ENCODE measurements at regions not wholly inside any gene's neighbourhood (a gene's known extent, or its start where the extent isn't known, plus 50 kb on each side); places are given as distances from the start of the nearest gene placed in this dataset.

DNA sequence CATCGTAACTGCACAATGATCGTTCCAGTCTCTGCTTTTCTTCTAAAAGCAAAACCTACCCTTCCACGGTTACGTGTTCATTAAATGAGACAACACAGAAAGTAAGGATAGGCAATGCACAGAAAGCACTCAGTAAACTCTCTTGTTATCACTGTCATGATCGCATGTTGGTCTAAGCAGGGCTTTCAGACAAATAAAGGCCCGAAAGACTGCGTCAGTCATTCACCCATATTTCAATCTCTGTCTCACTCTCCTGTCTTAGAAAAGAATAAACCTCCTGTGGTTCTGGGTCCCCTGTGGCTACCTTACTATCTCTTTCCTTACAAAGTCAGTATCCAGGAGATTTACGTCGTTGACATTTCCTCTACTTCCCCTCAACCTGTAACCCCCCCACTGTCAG is 160.9 kb downstream of the VAPA start:
- Histone ChIP-seq H3K4me1 (no peaks in the 10 kb centered on the region), H3K27me3 (replicated peaks; ENCODE audit: control insufficient read depth, insufficient read depth, low read length) (no peaks in the 10 kb centered on the region), H3K9me3 (no peaks in the 10 kb centered on the region), H3K36me3 (ENCODE audit: control insufficient read depth, insufficient read depth, low read length) (no peaks in the 10 kb centered on the region), H3K4me3 (ENCODE audit: low read depth, low read length) (no peak overlapping the region)
- no peak overlapping the region for H3K4me3 Mint-ChIP-seq (ENCODE audit: unreplicated experiment)
- CTCF ChIA-PET: no interaction called here
- intact Hi-C loops (cut with micrococcal nuclease; ENCODE audit: unreplicated experiment): no loop called here
- no peak overlapping the region for H3K27ac Mint-ChIP-seq (ENCODE audit: unreplicated experiment)
- H3K27me3 Mint-ChIP-seq (ENCODE audit: insufficient read depth, unreplicated experiment): no peaks in the 10 kb centered on the region
- POLR2A ChIA-PET: no interaction called here
- DNase-seq: no peak
- H3K9me3 Mint-ChIP-seq (ENCODE audit: unreplicated experiment): no peaks in the 10 kb centered on the region
- H3K36me3 Mint-ChIP-seq (ENCODE audit: insufficient read depth, unreplicated experiment): no peaks in the 10 kb centered on the region
- TF ChIP-seq, protein P1, sequence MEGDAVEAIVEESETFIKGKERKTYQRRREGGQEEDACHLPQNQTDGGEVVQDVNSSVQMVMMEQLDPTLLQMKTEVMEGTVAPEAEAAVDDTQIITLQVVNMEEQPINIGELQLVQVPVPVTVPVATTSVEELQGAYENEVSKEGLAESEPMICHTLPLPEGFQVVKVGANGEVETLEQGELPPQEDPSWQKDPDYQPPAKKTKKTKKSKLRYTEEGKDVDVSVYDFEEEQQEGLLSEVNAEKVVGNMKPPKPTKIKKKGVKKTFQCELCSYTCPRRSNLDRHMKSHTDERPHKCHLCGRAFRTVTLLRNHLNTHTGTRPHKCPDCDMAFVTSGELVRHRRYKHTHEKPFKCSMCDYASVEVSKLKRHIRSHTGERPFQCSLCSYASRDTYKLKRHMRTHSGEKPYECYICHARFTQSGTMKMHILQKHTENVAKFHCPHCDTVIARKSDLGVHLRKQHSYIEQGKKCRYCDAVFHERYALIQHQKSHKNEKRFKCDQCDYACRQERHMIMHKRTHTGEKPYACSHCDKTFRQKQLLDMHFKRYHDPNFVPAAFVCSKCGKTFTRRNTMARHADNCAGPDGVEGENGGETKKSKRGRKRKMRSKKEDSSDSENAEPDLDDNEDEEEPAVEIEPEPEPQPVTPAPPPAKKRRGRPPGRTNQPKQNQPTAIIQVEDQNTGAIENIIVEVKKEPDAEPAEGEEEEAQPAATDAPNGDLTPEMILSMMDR (IDR thresholded peaks at IDR 0.05; ENCODE audit: insufficient read depth in 1 of 2, low read depth in 1 of 2, low read length in 1 of 2, severe bottlenecking in 1 of 2, unreplicated experiment in 1 of 2): no peak
- BruUV-seq (replicated peaks): no TSS peak
- H3K4me1 Mint-ChIP-seq (ENCODE audit: low read depth, unreplicated experiment): peaks cover 7% of the 10 kb centered on the region

DNA sequence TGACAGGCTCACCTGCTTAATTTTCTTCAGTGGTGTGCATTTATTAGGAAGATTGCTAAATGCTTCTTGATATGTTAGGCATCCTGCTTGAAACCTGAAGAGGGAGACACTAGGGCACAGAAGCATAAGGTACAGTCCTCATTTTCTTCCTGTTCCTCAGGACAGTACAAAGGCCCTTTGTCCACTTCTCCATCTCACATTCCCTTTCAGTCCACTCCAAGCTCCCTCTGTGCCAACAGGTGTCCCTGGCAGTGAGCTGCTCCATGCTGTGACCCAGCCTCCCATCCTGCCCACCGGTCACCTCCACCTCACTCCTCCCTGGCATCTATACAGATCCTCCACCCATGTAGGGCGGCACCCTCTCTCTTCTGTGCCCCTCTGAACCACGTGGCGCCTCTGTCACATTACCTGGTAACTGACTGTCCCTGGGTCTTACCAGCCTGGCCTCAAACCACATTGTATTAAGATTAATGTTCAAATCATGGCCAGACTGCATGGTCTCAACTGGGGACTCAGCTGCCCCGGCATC is 162.8 kb downstream of the VAPA start:
- intact Hi-C loops (cut with micrococcal nuclease; ENCODE audit: unreplicated experiment): no loop called here
- Histone ChIP-seq H3K4me3 (ENCODE audit: low read depth, low read length) (no peak overlapping the region), H3K27me3 (replicated peaks; ENCODE audit: control insufficient read depth, insufficient read depth, low read length) (no peaks in the 10 kb centered on the region), H3K9me3 (0 out of 2 replicates have a peak, but pooled peaks cover 4% of the 10 kb centered on the region), H3K4me1 (no peaks in the 10 kb centered on the region), H3K36me3 (ENCODE audit: control insufficient read depth, insufficient read depth, low read length) (no peaks in the 10 kb centered on the region)
- DNase-seq: no peak
- BruUV-seq (replicated peaks): no TSS peak
- H3K4me3 Mint-ChIP-seq (ENCODE audit: unreplicated experiment): no peak overlapping the region
- no peak overlapping the region for H3K27ac Mint-ChIP-seq (ENCODE audit: unreplicated experiment)
- H3K9me3 Mint-ChIP-seq (ENCODE audit: unreplicated experiment): peaks cover 12% of the 10 kb centered on the region
- peaks cover 7% of the 10 kb centered on the region for H3K4me1 Mint-ChIP-seq (ENCODE audit: low read depth, unreplicated experiment)
- H3K36me3 Mint-ChIP-seq (ENCODE audit: insufficient read depth, unreplicated experiment): no peaks in the 10 kb centered on the region
- H3K27me3 Mint-ChIP-seq (ENCODE audit: insufficient read depth, unreplicated experiment): no peaks in the 10 kb centered on the region
- CTCF ChIA-PET: no interaction called here
- POLR2A ChIA-PET: no interaction called here
- TF ChIP-seq, protein P1 (IDR thresholded peaks at IDR 0.05; ENCODE audit: insufficient read depth in 1 of 2, low read depth in 1 of 2, low read length in 1 of 2, severe bottlenecking in 1 of 2, unreplicated experiment in 1 of 2): no peak

DNA sequence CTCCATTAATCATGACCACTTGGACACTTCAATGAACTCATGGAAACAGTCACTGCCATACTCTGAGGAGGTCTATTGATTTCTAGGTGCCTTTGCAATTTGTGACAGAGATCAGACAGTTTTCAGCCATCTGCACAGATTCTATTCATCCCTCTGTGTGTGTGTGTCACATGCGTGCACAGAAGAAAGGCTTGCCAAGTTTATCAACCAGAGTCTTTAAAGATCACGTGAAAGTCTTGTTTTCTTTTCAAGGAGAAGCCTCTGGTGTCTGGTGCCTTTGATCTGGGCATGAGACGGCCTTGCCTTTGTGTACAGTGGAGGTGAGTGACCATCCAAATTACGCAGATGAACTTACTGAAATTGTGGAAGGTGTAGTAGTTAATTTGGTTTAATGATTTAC is 164.2 kb downstream of the VAPA start:
- Mint-ChIP-seq H3K27ac (ENCODE audit: unreplicated experiment) (no peak overlapping the region), H3K4me3 (ENCODE audit: unreplicated experiment) (no peak overlapping the region), H3K27me3 (ENCODE audit: insufficient read depth, unreplicated experiment) (no peaks in the 10 kb centered on the region), H3K9me3 (ENCODE audit: unreplicated experiment) (peaks cover 23% of the 10 kb centered on the region), H3K36me3 (ENCODE audit: insufficient read depth, unreplicated experiment) (no peaks in the 10 kb centered on the region), H3K4me1 (ENCODE audit: low read depth, unreplicated experiment) (peaks cover 7% of the 10 kb centered on the region)
- no peak for DNase-seq
- TF ChIP-seq, protein P1 (IDR thresholded peaks at IDR 0.05; ENCODE audit: insufficient read depth in 1 of 2, low read depth in 1 of 2, low read length in 1 of 2, severe bottlenecking in 1 of 2, unreplicated experiment in 1 of 2): no peak
- intact Hi-C loops (cut with micrococcal nuclease; ENCODE audit: unreplicated experiment): no loop called here
- CTCF ChIA-PET: no interaction called here
- no TSS peak for BruUV-seq (replicated peaks)
- peaks cover 12% of the 10 kb centered on the region; the same call in 1 of the 2 replicates for H3K9me3 ChIP-seq
- H3K27me3 ChIP-seq (replicated peaks; ENCODE audit: control insufficient read depth, insufficient read depth, low read length): no peaks in the 10 kb centered on the region
- H3K4me1 ChIP-seq: no peaks in the 10 kb centered on the region
- H3K36me3 ChIP-seq (ENCODE audit: control insufficient read depth, insufficient read depth, low read length): no peaks in the 10 kb centered on the region
- H3K4me3 ChIP-seq (ENCODE audit: low read depth, low read length): no peak overlapping the region
- POLR2A ChIA-PET: no interaction called here
